ENCODE measurements at regions not wholly inside any gene's neighbourhood (a gene's known extent, or its start where the extent isn't known, plus 50 kb on each side); places are given as distances from the start of the nearest gene placed in this dataset.

- TF ChIP-seq POLR2A (IDR thresholded peaks at IDR 0.05) (no peak), CTCF (IDR thresholded peaks at IDR 0.05) (no peak)
These were observed 1325.5 kb downstream of the XPNPEP1 start for GRCh38 chr10:108597657-108598319.

Measured in heart left ventricle (tissue), 13 donors.